IPS-18c (cell line): ENCODE measurements at regions not wholly inside any gene's neighbourhood (a gene's known extent, or its start where the extent isn't known, plus 50 kb on each side); places are given as distances from the start of the nearest gene placed in this dataset.

Source experiments
- H3K4me3 ChIP-seq: 2 replicates; pipeline ENCODE4 v1.7.0; 2013; ENCODE audit warnings: low read depth, mild to moderate bottlenecking, low read length, moderate library complexity; ENCODE audit not compliant: insufficient read depth
- H3K9me3 ChIP-seq: one replicate; pipeline ENCODE4 v1.6.1; 2013; ENCODE audit warnings: mild to moderate bottlenecking, low read length, moderate library complexity; ENCODE audit not compliant: control insufficient read depth, insufficient read depth

DNA sequence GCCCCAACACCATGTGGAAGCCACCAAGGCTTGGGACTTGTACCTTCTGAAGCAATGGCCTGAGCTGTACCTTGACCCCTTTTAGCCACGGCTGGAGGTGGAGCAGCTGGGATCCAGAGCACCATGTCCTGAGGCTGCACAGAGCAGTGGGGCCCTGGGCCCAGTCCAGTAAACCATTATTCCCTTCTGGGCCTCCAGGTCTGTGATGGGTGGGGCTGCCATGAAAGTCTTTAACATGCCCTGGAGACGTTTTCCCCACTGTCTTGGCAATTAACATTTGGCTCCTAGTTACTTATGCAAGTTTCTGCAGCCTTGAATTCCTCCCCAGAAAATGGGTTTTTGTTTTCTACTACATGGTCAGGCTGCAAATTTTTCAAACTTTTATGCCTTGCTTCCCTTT, 323.7 kb upstream of the ZP4 start:
- Histone ChIP-seq H3K4me3 (no peak overlapping the region), H3K9me3 (peaks cover 4% of the 10 kb centered on the region)

DNA sequence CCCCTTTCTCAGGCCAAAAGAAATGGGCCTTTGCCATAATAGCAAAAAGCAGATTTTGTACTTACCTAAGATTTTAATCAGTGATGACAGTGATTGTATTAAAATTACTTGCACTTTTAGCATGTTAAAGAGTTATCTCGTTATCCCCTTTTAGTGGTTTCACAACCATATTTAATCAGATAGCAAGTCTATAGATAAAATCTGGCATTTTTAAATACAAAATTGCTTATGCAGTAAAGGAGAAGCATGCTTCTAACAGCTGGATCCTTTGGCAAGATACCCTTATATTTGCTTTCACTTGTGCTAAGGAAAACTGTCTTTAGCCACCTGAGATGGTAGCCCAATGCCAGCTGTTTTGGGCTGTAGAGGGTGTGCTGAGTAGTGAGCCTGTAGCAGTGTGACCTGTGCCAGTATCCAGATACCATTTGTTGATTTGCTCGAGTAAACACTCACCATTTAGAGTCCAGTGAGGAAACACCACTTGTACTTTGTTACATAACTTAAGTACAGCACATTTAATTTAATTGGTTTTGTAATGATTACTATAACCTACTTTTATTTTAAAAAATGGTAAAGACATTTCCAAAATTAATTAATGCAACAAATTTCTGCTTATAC, 314.4 kb upstream of the ZP4 start:
- Histone ChIP-seq H3K9me3 (peaks cover 2% of the 10 kb centered on the region), H3K4me3 (no peak overlapping the region)

DNA sequence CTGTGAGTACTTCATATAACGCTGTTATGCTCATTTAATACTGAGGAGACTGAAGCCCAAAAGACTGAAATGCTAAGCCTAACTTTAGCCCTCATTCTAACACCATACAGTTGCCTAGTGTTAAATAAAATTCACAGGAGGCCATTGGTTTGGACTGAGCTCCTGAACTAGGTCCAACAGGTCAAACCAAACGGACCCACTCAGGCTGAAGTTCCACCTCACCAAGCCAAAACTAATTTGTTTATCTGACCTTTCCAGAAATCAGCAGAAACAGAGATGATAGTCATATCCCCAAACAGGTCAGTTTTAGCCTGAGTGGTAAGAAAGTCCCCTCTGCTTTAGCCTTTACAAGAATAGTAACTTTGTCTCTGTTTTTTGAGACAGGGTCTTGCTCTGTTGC, 311.3 kb upstream of the ZP4 start:
- peaks cover 2% of the 10 kb centered on the region for H3K9me3 ChIP-seq
- no peak overlapping the region for H3K4me3 ChIP-seq

DNA sequence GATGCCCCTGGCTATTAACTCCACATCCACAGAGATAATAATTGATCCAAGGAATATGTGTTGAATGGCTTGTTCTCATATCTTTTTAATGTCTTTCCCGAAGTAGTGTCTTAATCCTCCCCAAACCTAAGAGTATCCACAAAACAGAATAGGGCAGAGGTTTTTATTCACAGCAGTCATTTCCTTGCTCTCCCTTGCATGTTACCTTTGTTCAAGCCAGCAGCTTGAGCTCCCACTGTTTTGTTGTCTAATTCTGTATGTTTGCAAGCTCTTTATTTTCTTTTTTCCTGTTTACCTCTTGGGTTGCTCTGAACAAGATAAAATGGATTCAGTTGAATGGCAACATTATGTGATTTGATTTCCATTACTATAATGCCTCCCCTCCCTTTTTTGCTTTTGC, 308.6 kb upstream of the ZP4 start:
- Histone ChIP-seq H3K9me3 (peaks cover 2% of the 10 kb centered on the region), H3K4me3 (no peak overlapping the region)

- Histone ChIP-seq H3K9me3 (no peaks in the 10 kb centered on the region), H3K4me3 (no peak overlapping the region)
Observed at GRCh38 chr1:238196516-238196915, 305.8 kb upstream of the ZP4 start.

DNA sequence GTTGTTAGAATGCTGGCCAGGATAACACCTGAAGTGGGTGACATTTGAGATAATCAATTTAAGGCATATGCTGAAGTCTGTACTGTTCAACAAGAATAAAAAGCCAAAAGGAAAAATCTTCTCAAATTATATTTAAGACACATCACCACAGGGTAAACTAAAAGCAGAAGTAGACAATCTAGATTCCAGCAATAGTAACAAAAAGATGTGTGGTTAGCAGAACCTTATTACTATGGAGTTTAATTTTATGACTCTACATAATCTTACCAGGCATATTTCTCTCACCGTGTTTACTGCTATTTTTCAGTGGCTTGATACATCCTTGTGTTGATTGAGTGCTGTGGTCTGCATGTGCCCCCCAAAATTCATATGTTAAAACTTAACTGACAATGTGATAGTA, 300.4 kb upstream of the ZP4 start:
- H3K4me3 ChIP-seq = no peak overlapping the region
- H3K9me3 ChIP-seq = no peaks in the 10 kb centered on the region

GRCh38 chr1:238187575-238187949, 296.8 kb upstream of the ZP4 start:
- Histone ChIP-seq H3K4me3 (no peak overlapping the region), H3K9me3 (no peaks in the 10 kb centered on the region)

DNA sequence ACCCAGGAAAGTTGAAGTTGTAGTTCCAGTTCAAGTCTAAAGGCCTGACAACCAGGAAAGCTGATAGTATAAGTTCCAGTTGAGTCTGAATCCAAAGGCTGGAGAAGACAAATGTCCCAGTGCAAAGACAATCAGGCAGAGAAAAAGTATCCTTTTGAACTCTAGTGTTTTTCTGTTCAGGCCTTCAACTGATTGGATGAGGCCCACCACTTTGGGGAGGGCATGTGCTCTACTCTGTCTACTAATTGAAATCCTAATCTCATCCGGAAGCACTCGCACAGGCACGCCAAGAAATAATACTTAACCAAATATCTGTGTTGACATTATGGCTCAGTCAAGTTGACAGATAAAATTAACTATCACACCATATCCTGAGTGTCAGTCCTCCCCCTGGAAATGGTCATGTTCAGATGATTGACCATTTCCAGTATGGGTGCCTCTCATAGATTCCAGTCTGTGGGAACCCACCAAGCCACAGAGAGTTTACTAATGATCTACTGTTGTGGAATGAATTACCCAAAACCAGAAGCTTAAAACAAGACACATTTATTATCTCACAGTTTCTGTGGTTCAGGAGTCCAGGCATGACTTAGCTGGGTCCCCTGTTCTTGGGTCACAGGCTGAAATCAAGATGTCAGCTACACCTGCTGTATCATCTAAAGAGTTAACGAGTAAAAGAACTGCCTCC, 296.3 kb upstream of the ZP4 start:
- H3K9me3 ChIP-seq = peaks cover under 1% of the 10 kb centered on the region
- no peak overlapping the region for H3K4me3 ChIP-seq

- Histone ChIP-seq H3K4me3 (no peak overlapping the region), H3K9me3 (peaks cover 8% of the 10 kb centered on the region)
Observed at GRCh38 chr1:238177960-238178645, 287.4 kb upstream of the ZP4 start.

- H3K4me3 ChIP-seq = no peak overlapping the region
- peaks cover 8% of the 10 kb centered on the region for H3K9me3 ChIP-seq
Observed at GRCh38 chr1:238177351-238177750, 286.6 kb upstream of the ZP4 start.

- Histone ChIP-seq H3K4me3 (no peak overlapping the region), H3K9me3 (peaks cover 2% of the 10 kb centered on the region)
Observed at GRCh38 chr1:238176441-238176840, 285.7 kb upstream of the ZP4 start.

- no peaks in the 10 kb centered on the region for H3K9me3 ChIP-seq
- no peak overlapping the region for H3K4me3 ChIP-seq
Observed at GRCh38 chr1:238171985-238172384, 281.3 kb upstream of the ZP4 start.

GRCh38 chr1:238161955-238162354, 271.2 kb upstream of the ZP4 start:
- Histone ChIP-seq H3K4me3 (no peak overlapping the region), H3K9me3 (no peaks in the 10 kb centered on the region)

GRCh38 chr1:238153939-238154338, 263.2 kb upstream of the ZP4 start:
- Histone ChIP-seq H3K9me3 (no peaks in the 10 kb centered on the region), H3K4me3 (no peak overlapping the region)

DNA sequence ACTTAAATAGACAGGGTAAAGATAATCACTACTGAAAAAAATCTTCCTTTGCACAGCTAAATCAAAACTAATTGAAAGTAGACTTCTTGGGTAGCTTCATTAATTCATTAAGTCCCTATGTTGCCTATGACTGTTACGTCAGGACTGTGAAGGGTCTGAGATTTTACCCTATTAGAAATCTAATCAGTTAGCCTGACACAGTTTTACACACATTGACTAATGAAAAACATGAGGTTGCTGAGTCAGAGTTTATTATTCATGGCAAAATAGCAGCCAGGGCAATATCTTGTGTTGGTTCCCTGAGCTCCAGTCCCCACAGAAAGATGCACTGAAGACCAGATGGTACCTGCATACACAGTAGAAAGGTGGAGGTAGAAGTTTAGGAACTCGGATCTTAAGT, 262.5 kb upstream of the ZP4 start:
- H3K4me3 ChIP-seq = no peak overlapping the region
- no peaks in the 10 kb centered on the region for H3K9me3 ChIP-seq

DNA sequence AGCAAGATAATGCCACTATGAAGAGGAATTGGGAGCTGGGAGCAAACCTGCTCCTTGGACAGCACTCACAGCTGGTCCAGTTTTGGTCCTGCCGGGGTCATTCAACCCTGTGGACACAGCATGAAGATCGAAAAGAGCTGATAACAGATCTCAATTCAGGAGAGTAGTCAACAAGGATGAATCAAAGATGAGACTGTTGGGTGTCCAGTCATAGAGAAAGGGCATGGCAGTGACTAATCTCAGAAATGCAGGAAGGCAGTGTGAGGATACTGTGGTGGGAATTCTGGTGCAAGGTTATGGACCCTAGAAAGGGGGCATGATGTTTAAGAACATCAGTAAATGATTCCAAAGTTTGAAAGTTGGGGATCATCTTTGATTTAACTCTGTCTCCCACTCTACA, 261.4 kb upstream of the ZP4 start:
- H3K9me3 ChIP-seq = no peaks in the 10 kb centered on the region

DNA sequence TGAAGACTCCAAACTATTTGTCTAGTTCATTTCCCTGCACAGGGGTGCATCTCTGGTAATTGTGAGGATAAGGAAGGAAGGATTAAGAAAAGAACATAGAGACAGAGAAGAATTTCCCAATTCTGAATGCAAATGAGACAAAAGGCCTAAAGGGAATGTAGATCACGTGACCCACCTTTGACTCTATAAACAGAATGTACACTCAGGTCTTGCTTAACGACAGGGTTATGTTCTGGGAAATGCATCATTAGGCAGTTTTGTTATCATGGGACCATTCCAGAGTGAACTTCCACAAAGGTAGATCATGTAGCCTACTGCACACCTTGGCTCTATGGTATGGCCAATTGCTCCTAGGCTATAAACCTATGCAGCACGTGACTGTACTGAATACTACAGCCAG, 252.3 kb upstream of the ZP4 start:
- no peak overlapping the region for H3K4me3 ChIP-seq
- no peaks in the 10 kb centered on the region for H3K9me3 ChIP-seq

More for the DNA sequence above, 261.4 kb upstream of the ZP4 start:
- H3K4me3 ChIP-seq = no peak overlapping the region

DNA sequence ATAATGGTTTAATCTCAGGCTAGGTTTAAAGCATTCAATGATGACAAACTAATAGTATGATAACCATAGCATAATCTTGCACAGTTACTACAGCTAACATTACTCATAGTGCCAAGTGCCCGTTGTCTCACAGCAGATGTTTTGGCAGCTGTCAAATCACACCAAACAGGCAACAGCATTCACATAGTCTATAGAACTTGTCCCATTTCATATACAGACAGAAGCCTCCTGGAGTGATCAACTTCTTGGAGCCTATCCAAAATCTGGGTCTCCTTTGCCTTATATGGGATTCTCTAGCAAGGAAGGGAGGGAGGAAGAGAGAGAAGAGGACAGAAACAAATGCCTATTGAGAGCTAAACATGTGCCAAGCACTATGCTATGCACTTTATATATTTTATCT, 250.6 kb upstream of the ZP4 start:
- no peaks in the 10 kb centered on the region for H3K9me3 ChIP-seq
- H3K4me3 ChIP-seq = no peak overlapping the region
